ENCODE measurements at regions not wholly inside any gene's neighbourhood (a gene's known extent, or its start where the extent isn't known, plus 50 kb on each side); places are given as distances from the start of the nearest gene placed in this dataset.
"Not testable (repeated sequence)": the region's sequence is repeated elsewhere in the genome, so short reads cannot be mapped to it uniquely, and the experiment has no call there.

DNA sequence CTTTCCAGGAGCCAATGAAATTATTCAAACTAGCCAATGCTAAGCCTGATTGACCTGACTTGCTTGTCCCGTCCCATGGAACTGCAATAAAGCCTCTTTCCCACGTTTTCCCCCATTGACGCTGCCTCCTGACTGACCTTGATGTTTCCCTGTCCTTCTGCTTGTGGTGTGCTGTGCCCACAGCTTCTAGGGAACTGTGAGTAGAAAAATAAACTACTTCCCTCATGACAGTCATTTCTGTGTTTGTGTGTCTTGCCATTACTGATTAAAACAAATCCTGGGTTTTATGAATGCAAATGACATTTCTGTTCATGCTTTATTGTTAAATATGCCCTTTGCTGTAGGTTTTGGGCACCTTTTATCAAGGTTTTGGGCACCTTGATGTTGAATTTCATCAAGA lies 91.3 kb upstream of the ABI1 start:
- in situ Hi-C loops (cut with MboI; ENCODE audit: low sequenced_read_pairs), result no loop called here
- no peaks in the 10 kb centered on the region for H3K27me3 ChIP-seq (ENCODE audit: low read depth)
- no peaks in the 10 kb centered on the region for H3K4me1 ChIP-seq
- no peaks in the 10 kb centered on the region for H3K9me3 ChIP-seq
- no peak overlapping the region for H3K4me3 ChIP-seq
- no peak for DNase-seq (ENCODE audit: low spot score in 2 of 2)
- H3K36me3 ChIP-seq (replicated peaks), result no peaks in the 10 kb centered on the region

- Histone ChIP-seq H3K27me3 (ENCODE audit: low read depth) (no peaks in the 10 kb centered on the region), H3K36me3 (replicated peaks) (no peaks in the 10 kb centered on the region), H3K4me1 (no peaks in the 10 kb centered on the region), H3K9me3 (no peaks in the 10 kb centered on the region), H3K4me3 (no peak overlapping the region)
- in situ Hi-C loops (cut with MboI; ENCODE audit: low sequenced_read_pairs), result no loop called here
- DNase-seq (ENCODE audit: low spot score in 2 of 2), result no peak
Observed at GRCh38 chr10:26951650-26952049, 90.9 kb upstream of the ABI1 start.

GRCh38 chr10:26950934-26951333 lies 90.2 kb upstream of the ABI1 start:
- H3K9me3 ChIP-seq, result no peaks in the 10 kb centered on the region
- no peaks in the 10 kb centered on the region for H3K27me3 ChIP-seq (ENCODE audit: low read depth)
- H3K36me3 ChIP-seq (replicated peaks), result no peaks in the 10 kb centered on the region
- no peak overlapping the region for H3K4me3 ChIP-seq
- no peaks in the 10 kb centered on the region for H3K4me1 ChIP-seq
- no peak for DNase-seq (ENCODE audit: low spot score in 2 of 2)
- in situ Hi-C loops (cut with MboI; ENCODE audit: low sequenced_read_pairs), result no loop called here

- H3K4me1 ChIP-seq, result no peaks in the 10 kb centered on the region
- H3K36me3 ChIP-seq (replicated peaks), result no peaks in the 10 kb centered on the region
- no peak overlapping the region for H3K4me3 ChIP-seq
- in situ Hi-C loops (cut with MboI; ENCODE audit: low sequenced_read_pairs), result no loop called here
- no peaks in the 10 kb centered on the region for H3K9me3 ChIP-seq
- DNase-seq (ENCODE audit: low spot score in 2 of 2), result no peak
- no peaks in the 10 kb centered on the region for H3K27me3 ChIP-seq (ENCODE audit: low read depth)
Observed at GRCh38 chr10:26946102-26946811, 85.5 kb upstream of the ABI1 start.

- DNase-seq (ENCODE audit: low spot score in 2 of 2), result no peak
- H3K36me3 ChIP-seq (replicated peaks), result no peaks in the 10 kb centered on the region
- no peaks in the 10 kb centered on the region for H3K9me3 ChIP-seq
- no peaks in the 10 kb centered on the region for H3K4me1 ChIP-seq
- no peaks in the 10 kb centered on the region for H3K27me3 ChIP-seq (ENCODE audit: low read depth)
- H3K4me3 ChIP-seq, result no peak overlapping the region
- in situ Hi-C loops (cut with MboI; ENCODE audit: low sequenced_read_pairs), result no loop called here
Observed at GRCh38 chr10:26944261-26944882, 83.6 kb upstream of the ABI1 start.

- H3K27me3 ChIP-seq (ENCODE audit: low read depth), result no peaks in the 10 kb centered on the region
- H3K4me3 ChIP-seq, result no peak overlapping the region
- DNase-seq (ENCODE audit: low spot score in 2 of 2), result no peak
- no peaks in the 10 kb centered on the region for H3K4me1 ChIP-seq
- in situ Hi-C loops (cut with MboI; ENCODE audit: low sequenced_read_pairs), result no loop called here
- no peaks in the 10 kb centered on the region for H3K36me3 ChIP-seq (replicated peaks)
- H3K9me3 ChIP-seq, result no peaks in the 10 kb centered on the region
Observed at GRCh38 chr10:26939962-26940354, 79.2 kb upstream of the ABI1 start.

DNA sequence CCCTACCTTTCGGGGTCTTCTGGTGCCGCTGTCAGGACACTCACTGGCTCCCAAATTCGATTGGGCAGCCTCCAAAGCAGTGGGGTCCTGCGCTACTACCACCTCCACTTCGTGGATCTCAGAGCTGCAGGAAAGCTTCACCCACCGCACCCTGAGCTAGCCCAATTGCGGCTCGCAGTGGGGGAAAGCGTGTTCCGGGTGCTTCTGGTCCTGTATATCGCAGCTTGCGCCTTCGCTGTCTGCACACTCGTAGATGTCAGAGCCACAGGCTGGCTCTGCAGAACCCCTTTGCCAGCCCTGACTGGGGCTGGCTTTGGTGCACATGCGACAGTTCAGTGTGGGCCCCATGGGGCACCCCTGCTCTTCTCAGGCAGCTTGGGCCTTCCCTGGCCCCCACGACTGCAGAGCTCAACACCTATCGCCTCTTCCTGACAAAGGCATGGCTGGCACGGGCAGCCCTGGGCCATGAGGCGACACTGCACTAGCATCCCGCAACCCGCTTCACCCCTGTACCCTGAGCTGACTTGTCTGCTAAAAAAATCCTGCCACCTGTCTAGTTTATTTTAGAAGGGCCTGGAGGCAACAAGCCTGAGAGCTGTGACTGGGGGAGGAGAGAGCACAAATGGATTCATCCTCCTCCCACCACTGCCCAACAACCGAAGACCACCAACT lies 78.7 kb upstream of the ABI1 start:
- Histone ChIP-seq H3K36me3 (replicated peaks) (no peaks in the 10 kb centered on the region), H3K27me3 (ENCODE audit: low read depth) (no peaks in the 10 kb centered on the region), H3K9me3 (no peaks in the 10 kb centered on the region), H3K4me1 (no peaks in the 10 kb centered on the region), H3K4me3 (no peak overlapping the region)
- DNase-seq (ENCODE audit: low spot score in 2 of 2), result no peak
- in situ Hi-C loops (cut with MboI; ENCODE audit: low sequenced_read_pairs), result no loop called here

DNA sequence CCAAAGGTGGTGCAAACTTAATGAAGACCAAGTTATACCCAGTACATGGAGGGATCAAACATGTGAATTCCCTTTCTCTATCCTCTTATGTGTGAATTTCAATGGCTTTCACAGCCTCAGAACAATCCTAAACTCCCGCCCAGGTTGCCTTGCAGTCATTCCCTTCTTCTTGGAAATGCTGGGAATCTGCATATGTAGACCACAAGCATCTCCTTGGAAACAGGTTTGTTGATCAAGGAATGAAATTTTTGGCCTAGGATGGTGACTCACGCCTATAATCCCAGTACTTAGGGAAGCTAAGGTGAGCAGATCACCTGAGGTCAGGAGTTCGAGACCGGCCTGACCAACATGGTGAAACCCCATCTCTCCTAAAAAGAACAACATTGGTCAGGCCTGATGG lies 77.8 kb upstream of the ABI1 start:
- DNase-seq (ENCODE audit: low spot score in 2 of 2), result no peak
- Histone ChIP-seq H3K4me3 (no peak overlapping the region), H3K27me3 (ENCODE audit: low read depth) (no peaks in the 10 kb centered on the region), H3K4me1 (no peaks in the 10 kb centered on the region), H3K36me3 (replicated peaks) (no peaks in the 10 kb centered on the region), H3K9me3 (no peaks in the 10 kb centered on the region)
- in situ Hi-C loops (cut with MboI; ENCODE audit: low sequenced_read_pairs), result no loop called here

- no peak for DNase-seq (ENCODE audit: low spot score in 2 of 2)
- Histone ChIP-seq H3K27me3 (ENCODE audit: low read depth) (no peaks in the 10 kb centered on the region), H3K4me1 (no peaks in the 10 kb centered on the region), H3K36me3 (replicated peaks) (no peaks in the 10 kb centered on the region), H3K9me3 (no peaks in the 10 kb centered on the region), H3K4me3 (no peak overlapping the region)
- in situ Hi-C loops (cut with MboI; ENCODE audit: low sequenced_read_pairs), result no loop called here
Observed at GRCh38 chr10:26937371-26937770, 76.6 kb upstream of the ABI1 start.

DNA sequence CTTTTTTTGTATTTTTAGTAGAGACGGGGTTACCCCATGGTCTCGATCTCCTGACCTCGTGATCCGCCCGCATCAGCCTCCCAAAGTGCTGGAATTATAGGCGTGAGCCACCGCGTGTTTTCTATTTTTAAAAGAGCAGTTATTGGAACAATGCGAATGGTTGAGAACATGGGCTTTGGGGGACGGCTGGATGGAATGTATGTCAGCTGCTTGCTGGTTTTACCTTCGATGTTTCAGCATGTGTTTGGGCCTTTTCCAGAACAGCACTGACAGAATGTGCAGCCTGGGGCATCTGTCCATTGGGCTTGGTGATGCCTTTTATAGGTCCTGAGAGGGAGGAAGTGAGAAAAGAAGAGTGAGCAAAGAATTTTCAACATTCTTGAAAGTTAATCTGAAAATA lies 73.4 kb upstream of the ABI1 start:
- DNase-seq (ENCODE audit: low spot score in 2 of 2); H3K27me3 ChIP-seq (ENCODE audit: low read depth); in situ Hi-C loops (cut with MboI; ENCODE audit: low sequenced_read_pairs); H3K9me3 ChIP-seq; H3K4me3 ChIP-seq; H3K36me3 ChIP-seq (replicated peaks); H3K4me1 ChIP-seq: not testable (repeated sequence)

GRCh38 chr10:26932576-26932975 lies 71.8 kb upstream of the ABI1 start:
- Histone ChIP-seq H3K4me1 (no peaks in the 10 kb centered on the region), H3K27me3 (ENCODE audit: low read depth) (no peaks in the 10 kb centered on the region), H3K4me3 (no peak overlapping the region), H3K9me3 (no peaks in the 10 kb centered on the region), H3K36me3 (replicated peaks) (no peaks in the 10 kb centered on the region)
- in situ Hi-C loops (cut with MboI; ENCODE audit: low sequenced_read_pairs), result no loop called here
- DNase-seq (ENCODE audit: low spot score in 2 of 2), result no peak

GRCh38 chr10:26931223-26931622 lies 70.5 kb upstream of the ABI1 start:
- no peaks in the 10 kb centered on the region for H3K27me3 ChIP-seq (ENCODE audit: low read depth)
- no peak overlapping the region for H3K4me3 ChIP-seq
- no peaks in the 10 kb centered on the region for H3K9me3 ChIP-seq
- H3K4me1 ChIP-seq, result no peaks in the 10 kb centered on the region
- H3K36me3 ChIP-seq (replicated peaks), result no peaks in the 10 kb centered on the region
- DNase-seq (ENCODE audit: low spot score in 2 of 2), result peak in 1 of 2 experiments; percentile 38
- in situ Hi-C loops (cut with MboI; ENCODE audit: low sequenced_read_pairs), result no loop called here

- in situ Hi-C loops (cut with MboI; ENCODE audit: low sequenced_read_pairs); H3K27me3 ChIP-seq (ENCODE audit: low read depth); H3K36me3 ChIP-seq (replicated peaks); H3K4me3 ChIP-seq; DNase-seq (ENCODE audit: low spot score in 2 of 2); H3K9me3 ChIP-seq; H3K4me1 ChIP-seq: not testable (repeated sequence)
Observed at GRCh38 chr10:26922824-26923223, 62.1 kb upstream of the ABI1 start.

- H3K27me3 ChIP-seq (ENCODE audit: low read depth); DNase-seq (ENCODE audit: low spot score in 2 of 2); H3K9me3 ChIP-seq; H3K4me3 ChIP-seq; H3K36me3 ChIP-seq (replicated peaks); H3K4me1 ChIP-seq; in situ Hi-C loops (cut with MboI; ENCODE audit: low sequenced_read_pairs): not testable (repeated sequence)
Observed at GRCh38 chr10:26919156-26919860, 58.5 kb upstream of the ABI1 start.
